Natural killer cell (primary cell): ENCODE measurements at regions not wholly inside any gene's neighbourhood (a gene's known extent, or its start where the extent isn't known, plus 50 kb on each side); places are given as distances from the start of the nearest gene placed in this dataset.

Source experiments
- ATAC-seq, 3 donors: fragments of 150-1000 bp in 2 of 3; fragments of 200-7000 bp in 1 of 3; cut with Tn5 transposase; 1 replicate in 1 of 3; 2 replicates in 2 of 3; pipeline ENCODE4 v1.10.0; 2021; ENCODE audit warnings: mild to moderate bottlenecking in 2 of 3, moderate library complexity in 2 of 3
- DNase-seq, 2 donors: peaks; one replicate each; pipeline versions ENCODE4 v3.0.0 to v3.0.0-alpha.2; 2013 to 2021; ENCODE audit warnings: mixed read lengths in 1 of 2
- H3K27ac ChIP-seq: one replicate; pipeline ENCODE4 v1.5.1; 2013; ENCODE audit warnings: mild to moderate bottlenecking, low read length
- H3K27me3 ChIP-seq: one replicate; pipeline ENCODE4 v1.6.1; 2013; ENCODE audit warnings: low read length; ENCODE audit not compliant: control insufficient read depth, insufficient read depth
- H3K36me3 ChIP-seq: one replicate; pipeline ENCODE4 v1.6.1; 2013; ENCODE audit warnings: low read length; ENCODE audit not compliant: control insufficient read depth, insufficient read depth
- H3K4me1 ChIP-seq: one replicate; pipeline ENCODE4 v1.6.1; 2013; ENCODE audit warnings: low read length; ENCODE audit not compliant: control insufficient read depth, insufficient read depth
- H3K4me3 ChIP-seq: one replicate; pipeline ENCODE4 v1.5.1; 2013; ENCODE audit warnings: low read length
- H3K9me3 ChIP-seq: one replicate; pipeline ENCODE4 v1.6.1; 2013; ENCODE audit warnings: low read length; ENCODE audit not compliant: control insufficient read depth, insufficient read depth
- H3K27ac Mint-ChIP-seq, 2 donors: one replicate each; pipeline ENCODE4 v1.8.0; 2022; ENCODE audit warnings: mild to moderate bottlenecking in 2 of 2, mixed read lengths in 2 of 2, moderate library complexity in 1 of 2
- H3K27me3 Mint-ChIP-seq, 2 donors: one replicate each; pipeline ENCODE4 v1.8.0; 2022; ENCODE audit warnings: low read depth in 2 of 2, mixed read lengths in 2 of 2
- H3K36me3 Mint-ChIP-seq: one replicate; pipeline ENCODE4 v1.8.0; 2022; ENCODE audit warnings: mixed read lengths
- H3K4me1 Mint-ChIP-seq, 2 donors: one replicate each; pipeline ENCODE4 v1.8.0; 2022; ENCODE audit warnings: mixed read lengths in 2 of 2
- H3K4me3 Mint-ChIP-seq: one replicate; pipeline ENCODE4 v1.8.0; 2022; ENCODE audit warnings: mild to moderate bottlenecking, moderate library complexity, mixed read lengths
- H3K9me3 Mint-ChIP-seq, 2 donors: one replicate each; pipeline ENCODE4 v1.8.0; 2022; ENCODE audit warnings: mixed read lengths in 2 of 2
- CTCF ChIP-seq: fragments of 200-600 bp; IDR thresholded peaks from one replicate; pipeline ENCODE4 v1.8.0; 2022; ENCODE audit warnings: antibody characterized with exemption
- WGBS: methylation state at CpG from one replicate; pipeline ENCODE4 v1.1.7; 2013; ENCODE audit warnings: missing lambda C conversion rate; ENCODE audit not compliant: insufficient coverage; 5-methylcytosine and 5-hydroxymethylcytosine counted together
- intact Hi-C: fragments of 100-400 bp; cut with micrococcal nuclease; formaldehyde crosslinking; loops from one replicate; pipeline ENCODE4 v1.14.2; 2022

- H3K9me3 ChIP-seq: peaks cover 3% of the 10 kb centered on the region
- H3K4me1 ChIP-seq: no peaks in the 10 kb centered on the region
- no peaks in the 10 kb centered on the region for H3K36me3 ChIP-seq
- intact Hi-C loops: no loop called here
- ATAC-seq (no peak), DNase-seq (no peak)
- WGBS: 79% methylated on average over 4 of the region's 4 CpGs
- Mint-ChIP-seq H3K27ac (no peak overlapping the region), H3K27me3 (no peaks in the 10 kb centered on the region), H3K9me3 (peaks cover 0 to 13% of the 10 kb centered on the region in 2 donors), H3K4me3 (no peak overlapping the region), H3K4me1 (no peaks in the 10 kb centered on the region), H3K36me3 (no peaks in the 10 kb centered on the region)
- no peak for TF ChIP-seq CTCF
- no peak overlapping the region for H3K4me3 ChIP-seq
- no peaks in the 10 kb centered on the region for H3K27me3 ChIP-seq
- no peak overlapping the region for H3K27ac ChIP-seq
Observed at GRCh38 chr3:65231544-65231943, 543.7 kb upstream of the ADAMTS9 start.

DNA sequence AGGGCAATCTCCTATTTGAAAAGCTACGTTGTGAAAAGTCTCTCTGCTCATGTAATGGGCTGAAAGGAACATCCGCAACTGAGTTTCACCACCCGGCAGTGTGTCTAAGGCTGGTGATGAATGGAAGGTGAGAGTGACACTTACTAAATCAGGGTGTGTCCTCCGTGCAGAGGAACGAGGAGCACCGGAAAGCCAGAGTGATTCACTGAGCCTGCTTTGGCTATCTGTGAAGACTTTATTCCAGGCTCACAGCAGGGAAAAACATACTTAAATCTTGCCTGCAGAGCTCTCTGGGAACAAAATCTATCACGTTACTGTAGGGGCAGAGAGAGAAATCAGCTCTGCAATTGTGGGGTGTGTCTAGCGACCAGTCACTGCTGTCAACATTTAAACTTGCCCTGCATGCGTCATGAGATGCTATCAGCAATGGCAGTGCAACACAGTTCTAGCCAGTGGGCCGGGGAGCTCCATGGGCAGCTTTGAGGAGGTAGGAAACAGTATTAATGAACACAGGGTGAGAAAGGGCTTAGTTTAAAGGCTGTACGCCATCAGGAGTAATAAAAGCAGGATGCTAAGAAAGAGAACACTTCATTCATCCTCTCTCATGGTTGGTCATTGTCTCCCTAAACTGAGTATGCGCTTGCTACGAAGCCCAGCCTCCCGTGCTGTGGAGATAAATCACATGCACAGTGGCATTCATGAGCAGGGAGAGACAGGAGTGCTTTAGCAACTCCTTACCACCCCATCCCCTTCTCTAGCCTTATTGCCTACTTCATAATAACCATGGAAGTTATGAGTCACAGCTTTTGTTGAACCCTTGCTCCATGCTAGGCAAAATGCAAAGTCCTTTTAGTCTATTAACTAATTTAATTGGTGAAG is 542.7 kb upstream of the ADAMTS9 start:
- no peak for ATAC-seq
- Histone ChIP-seq H3K36me3 (no peaks in the 10 kb centered on the region), H3K27ac (no peak overlapping the region), H3K4me3 (no peak overlapping the region), H3K27me3 (no peaks in the 10 kb centered on the region), H3K4me1 (no peaks in the 10 kb centered on the region), H3K9me3 (peaks cover 3% of the 10 kb centered on the region)
- no peak overlapping the region for H3K4me3 Mint-ChIP-seq
- intact Hi-C loops: no loop called here
- H3K27ac Mint-ChIP-seq: no peak overlapping the region
- peaks cover 0 to 9% of the 10 kb centered on the region in 2 donors for H3K9me3 Mint-ChIP-seq
- no peaks in the 10 kb centered on the region for H3K4me1 Mint-ChIP-seq
- H3K27me3 Mint-ChIP-seq: no peaks in the 10 kb centered on the region
- DNase-seq: no peak
- H3K36me3 Mint-ChIP-seq: no peaks in the 10 kb centered on the region
- no peak for TF ChIP-seq CTCF
- 83% methylated on average over 13 of the region's 14 CpGs for WGBS

- Mint-ChIP-seq H3K27ac (no peak overlapping the region), H3K27me3 (no peaks in the 10 kb centered on the region), H3K4me1 (no peaks in the 10 kb centered on the region), H3K4me3 (no peak overlapping the region), H3K9me3 (peaks cover 5 to 9% of the 10 kb centered on the region in 2 donors), H3K36me3 (no peaks in the 10 kb centered on the region)
- TF ChIP-seq CTCF: no peak
- ATAC-seq: no peak
- H3K36me3 ChIP-seq: no peaks in the 10 kb centered on the region
- H3K27ac ChIP-seq: no peak overlapping the region
- no peak overlapping the region for H3K4me3 ChIP-seq
- intact Hi-C loops: no loop called here
- no peak for DNase-seq
- no peaks in the 10 kb centered on the region for H3K9me3 ChIP-seq
- H3K4me1 ChIP-seq: no peaks in the 10 kb centered on the region
- H3K27me3 ChIP-seq: no peaks in the 10 kb centered on the region
- no CpG with 5 or more reads among the region's 1 CpG for WGBS
Observed at GRCh38 chr3:65226287-65226686, 538.5 kb upstream of the ADAMTS9 start.
